Breast epithelium (tissue), 4 donors: ENCODE measurements at regions not wholly inside any gene's neighbourhood (a gene's known extent, or its start where the extent isn't known, plus 50 kb on each side); places are given as distances from the start of the nearest gene placed in this dataset.

Experiments used
- DNase-seq, 2 donors: peaks; one replicate each; pipeline ENCODE4 v3.0.0-alpha.2; 2019; ENCODE audit warnings: low spot score in 2 of 2
- H3K27ac ChIP-seq, 2 donors: fragments of 200-600 bp; sonication (generic) in 1 of 2; one replicate each; pipeline ENCODE4 v1.5.1; 2016 to 2019; ENCODE audit warnings: mild to moderate bottlenecking in 1 of 2
- H3K27me3 ChIP-seq, 2 donors: fragments of 200-600 bp; sonication (generic) in 1 of 2; one replicate each; pipeline versions ENCODE4 v1.5.1 to v1.6.0; 2017 to 2019; ENCODE audit warnings: control low read depth in 1 of 2, mild to moderate bottlenecking in 1 of 2
- H3K36me3 ChIP-seq: fragments of 200-600 bp; one replicate; pipeline ENCODE4 v1.5.1; 2019
- H3K4me1 ChIP-seq, 2 donors: fragments of 200-600 bp; sonication (generic); one replicate each; pipeline ENCODE4 v1.5.1; 2016 to 2019; ENCODE audit warnings: control low read depth in 1 of 2
- H3K4me3 ChIP-seq, 3 donors: fragments of 200-600 bp; sonication (generic); 1 replicate in 2 of 3; 2 replicates in 1 of 3; pipeline ENCODE4 v1.5.1; 2016 to 2019; ENCODE audit warnings: mild to moderate bottlenecking in 3 of 3, moderate library complexity in 2 of 3
- H3K9me3 ChIP-seq, 2 donors: fragments of 200-600 bp; sonication (generic) in 1 of 2; one replicate each; pipeline ENCODE4 v1.5.1; 2016 to 2019; ENCODE audit warnings: control low read depth in 1 of 2
- POLR2A ChIP-seq: fragments of 450-650 bp; IDR thresholded peaks from one replicate; pipeline ENCODE4 v1.6.1; 2016; ENCODE audit warnings: antibody characterized with exemption, mild to moderate bottlenecking, moderate library complexity
- POLR2AphosphoS5 ChIP-seq, 3 donors: sonication (generic); formaldehyde crosslinking; IDR thresholded peaks; one replicate each; pipeline ENCODE4 v1.6.1; 2017; ENCODE audit warnings: antibody characterized with exemption in 3 of 3
- intact Hi-C: fragments of 100-400 bp; cut with DNase I; formaldehyde crosslinking; loops from one replicate; pipeline ENCODE4 v1.15.1; 2023; ENCODE audit warnings: low total_unique reads
- TF ChIP-seq, protein P1 (sequence below), 3 donors: fragments of 450-650 bp; IDR thresholded peaks; one replicate each; pipeline ENCODE4 v1.5.1; 2016 to 2017; ENCODE audit warnings: antibody characterized with exemption in 3 of 3, mild to moderate bottlenecking in 3 of 3, moderate library complexity in 3 of 3

- Histone ChIP-seq H3K4me1 (no peaks in the 10 kb centered on the region), H3K4me3 (no peak overlapping the region), H3K27ac (no peak overlapping the region), H3K36me3 (no peaks in the 10 kb centered on the region), H3K27me3 (no peaks in the 10 kb centered on the region), H3K9me3 (no peaks in the 10 kb centered on the region)
- no peak for DNase-seq
- intact Hi-C loops, result no loop called here
- TF ChIP-seq, protein P1, sequence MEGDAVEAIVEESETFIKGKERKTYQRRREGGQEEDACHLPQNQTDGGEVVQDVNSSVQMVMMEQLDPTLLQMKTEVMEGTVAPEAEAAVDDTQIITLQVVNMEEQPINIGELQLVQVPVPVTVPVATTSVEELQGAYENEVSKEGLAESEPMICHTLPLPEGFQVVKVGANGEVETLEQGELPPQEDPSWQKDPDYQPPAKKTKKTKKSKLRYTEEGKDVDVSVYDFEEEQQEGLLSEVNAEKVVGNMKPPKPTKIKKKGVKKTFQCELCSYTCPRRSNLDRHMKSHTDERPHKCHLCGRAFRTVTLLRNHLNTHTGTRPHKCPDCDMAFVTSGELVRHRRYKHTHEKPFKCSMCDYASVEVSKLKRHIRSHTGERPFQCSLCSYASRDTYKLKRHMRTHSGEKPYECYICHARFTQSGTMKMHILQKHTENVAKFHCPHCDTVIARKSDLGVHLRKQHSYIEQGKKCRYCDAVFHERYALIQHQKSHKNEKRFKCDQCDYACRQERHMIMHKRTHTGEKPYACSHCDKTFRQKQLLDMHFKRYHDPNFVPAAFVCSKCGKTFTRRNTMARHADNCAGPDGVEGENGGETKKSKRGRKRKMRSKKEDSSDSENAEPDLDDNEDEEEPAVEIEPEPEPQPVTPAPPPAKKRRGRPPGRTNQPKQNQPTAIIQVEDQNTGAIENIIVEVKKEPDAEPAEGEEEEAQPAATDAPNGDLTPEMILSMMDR (IDR thresholded peaks at IDR 0.05), result no peak
- TF ChIP-seq POLR2A (no peak), POLR2AphosphoS5 (IDR thresholded peaks at IDR 0.05) (no peak)
Measured at GRCh38 chr7:48703466-48703865, 220.9 kb upstream of the CDC14C start.

DNA sequence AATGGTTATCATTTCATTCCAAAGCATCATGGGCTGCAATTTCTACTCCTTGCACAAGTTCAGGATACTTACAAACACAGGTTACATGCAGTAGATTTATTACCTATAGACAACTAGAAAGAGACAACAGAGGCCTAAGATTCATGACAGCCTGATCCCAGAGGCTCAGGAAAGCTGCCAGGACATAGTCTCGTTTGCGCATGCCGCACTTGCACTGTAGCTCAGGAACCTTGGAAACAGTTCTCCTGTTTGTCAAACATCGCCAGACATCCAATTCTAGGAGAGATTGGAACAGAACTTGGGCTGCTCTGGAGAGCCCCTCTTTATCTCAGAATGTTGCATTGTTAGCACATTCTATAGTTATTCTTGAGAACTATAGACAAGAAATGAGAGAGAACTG, 216.2 kb upstream of the CDC14C start:
- intact Hi-C loops, result no loop called here
- no peaks in the 10 kb centered on the region for H3K4me1 ChIP-seq
- no peak for DNase-seq
- no peaks in the 10 kb centered on the region for H3K36me3 ChIP-seq
- peak overlapping the region in 1 of 2 donors; percentile 32 for H3K27ac ChIP-seq
- H3K4me3 ChIP-seq, result no peak overlapping the region
- no peaks in the 10 kb centered on the region for H3K27me3 ChIP-seq
- TF ChIP-seq POLR2AphosphoS5 (IDR thresholded peaks at IDR 0.05) (no peak), POLR2A (no peak)
- TF ChIP-seq, protein P1 (IDR thresholded peaks at IDR 0.05), result no peak
- no peaks in the 10 kb centered on the region for H3K9me3 ChIP-seq

GRCh38 chr7:48708635-48709034, 215.7 kb upstream of the CDC14C start:
- H3K27ac ChIP-seq, result peak overlapping the region in 1 of 2 donors; percentile 32
- no peak overlapping the region for H3K4me3 ChIP-seq
- intact Hi-C loops, result no loop called here
- no peaks in the 10 kb centered on the region for H3K36me3 ChIP-seq
- no peaks in the 10 kb centered on the region for H3K4me1 ChIP-seq
- no peaks in the 10 kb centered on the region for H3K27me3 ChIP-seq
- peak in 1 of 2 donors; percentile 59 for DNase-seq
- TF ChIP-seq POLR2A (no peak), POLR2AphosphoS5 (IDR thresholded peaks at IDR 0.05) (no peak)
- TF ChIP-seq, protein P1 (IDR thresholded peaks at IDR 0.05), result no peak
- H3K9me3 ChIP-seq, result no peaks in the 10 kb centered on the region

DNA sequence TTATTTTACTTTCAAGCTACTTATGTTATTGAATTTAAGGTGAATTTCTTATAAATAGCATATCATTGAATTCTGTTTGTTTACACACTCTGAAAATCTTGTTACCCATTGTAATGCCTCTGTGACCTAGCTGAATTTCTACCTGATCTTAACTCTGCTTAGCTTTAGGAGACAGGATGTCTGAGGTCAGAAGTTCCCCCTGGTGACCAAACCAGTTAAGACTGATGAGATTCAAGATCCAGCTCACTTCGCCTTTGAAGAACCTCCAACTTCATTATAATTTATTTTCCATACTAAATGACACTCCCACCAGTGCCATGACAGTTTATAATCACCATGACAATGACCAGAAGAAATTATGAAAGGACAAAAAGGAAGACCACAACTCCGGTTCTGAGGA, 213.4 kb upstream of the CDC14C start:
- Histone ChIP-seq H3K9me3 (no peaks in the 10 kb centered on the region), H3K27me3 (no peaks in the 10 kb centered on the region), H3K4me1 (no peaks in the 10 kb centered on the region), H3K27ac (no peak overlapping the region), H3K4me3 (no peak overlapping the region), H3K36me3 (no peaks in the 10 kb centered on the region)
- TF ChIP-seq POLR2AphosphoS5 (IDR thresholded peaks at IDR 0.05) (no peak), POLR2A (no peak)
- TF ChIP-seq, protein P1 (IDR thresholded peaks at IDR 0.05), result no peak
- no peak for DNase-seq
- intact Hi-C loops, result no loop called here

DNA sequence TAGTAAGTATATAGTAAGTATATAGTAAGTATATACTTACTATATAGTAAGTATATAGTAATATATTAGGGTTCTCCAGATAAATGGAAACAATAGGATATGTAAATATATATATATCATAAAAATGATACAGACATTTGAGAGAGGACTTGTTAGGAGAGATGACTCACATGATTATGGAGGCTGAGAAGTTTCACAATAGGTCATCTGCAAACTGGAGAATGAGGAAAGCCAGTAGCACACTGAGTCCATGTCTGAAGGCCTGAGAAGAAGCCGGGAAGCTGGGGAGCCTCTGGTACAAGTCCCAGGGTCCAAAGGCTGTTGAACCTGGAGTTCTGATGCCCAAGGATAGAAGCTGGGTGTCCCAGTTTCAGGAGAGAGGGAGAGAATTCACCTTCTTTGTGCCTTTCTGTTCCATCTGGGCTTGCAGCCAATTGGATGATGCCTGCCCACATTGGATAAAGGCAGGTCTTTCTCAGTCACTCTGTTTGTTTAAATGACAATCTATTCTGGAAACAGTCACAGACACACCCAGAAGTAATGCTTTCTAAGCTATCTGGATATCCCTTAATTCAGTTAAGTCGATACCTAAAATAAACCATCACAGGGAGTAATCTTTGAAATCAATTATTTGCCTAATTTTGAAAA, 205.5 kb upstream of the CDC14C start:
- Histone ChIP-seq H3K9me3 (no peaks in the 10 kb centered on the region), H3K27ac (no peak overlapping the region), H3K36me3 (no peaks in the 10 kb centered on the region), H3K27me3 (no peaks in the 10 kb centered on the region), H3K4me3 (no peak overlapping the region), H3K4me1 (no peaks in the 10 kb centered on the region)
- intact Hi-C loops, result no loop called here
- TF ChIP-seq, protein P1 (IDR thresholded peaks at IDR 0.05), result no peak
- TF ChIP-seq POLR2AphosphoS5 (IDR thresholded peaks at IDR 0.05) (no peak), POLR2A (no peak)
- no peak for DNase-seq
